K562 (cell line): ENCODE measurements at regions not wholly inside any gene's neighbourhood (a gene's known extent, or its start where the extent isn't known, plus 50 kb on each side); places are given as distances from the start of the nearest gene placed in this dataset.

ENCODE experiments used
- ATAC-seq: fragments of 200-7000 bp; cut with Tn5 transposase; 3 replicates; pipeline ENCODE4 v1.9.1; 2020; ENCODE audit warnings: moderate library complexity
- BruUV-seq: library from RNA; stranded (reverse); fragments of 400-500 nt; replicated peaks from 2 replicates; lab custom pipeline; 2021; lab: Mats Ljungman, UMichigan
- CTCF ChIA-PET: fragments of 300-600 bp; formaldehyde crosslinking; extraction: SDS; loops from one replicate; lab custom pipeline; 2021; ENCODE audit warnings: low intra/inter-chr PET ratio; lab: Yijun Ruan, JAX
- POLR2A ChIA-PET: fragments of 300-600, 350-650 bp; sonication (Branson Sonifier 250); formaldehyde crosslinking; extraction: SDS; loops from one replicate; lab custom pipeline; 2021; ENCODE audit warnings: antibody characterized with exemption, inconsistent platforms; lab: Yijun Ruan, JAX
- DNase-seq, 4 experiments: peaks; one replicate each; pipeline versions ENCODE4 v3.0.0 to v3.0.0-alpha.2; 2011 to 2018; ENCODE audit warnings: low spot score in 3 of 4, mixed read lengths in 3 of 4; ENCODE audit errors: extremely low read depth in 1 of 4
- FAIRE-seq: peaks from 2 replicates; lab custom pipeline; 2011; peaks lifted over from hg19 to GRCh38; lab: Jason Lieb, UNC
- H2AFZ ChIP-seq: 2 replicates; pipeline ENCODE4 v1.6.0; 2011; ENCODE audit warnings: low read depth, low read length, control low read depth, inconsistent platforms
- H3K27ac ChIP-seq: fragments of 200-600 bp; 3 replicates; pipeline ENCODE4 v1.8.0; 2011; ENCODE audit warnings: low read depth, mild to moderate bottlenecking, control low read depth, inconsistent platforms, low read length, moderate library complexity, mixed read lengths; ENCODE audit errors: extremely low read depth
- H3K27me3 ChIP-seq, 2 experiments: fragments of 300-600 bp in 1 of 2; 2 replicates in 1 of 2; 3 replicates in 1 of 2; pipeline versions ENCODE4 v1.6.0 to v1.8.0; 2011; ENCODE audit warnings: inconsistent platforms in 2 of 2, low read length in 2 of 2, mild to moderate bottlenecking in 1 of 2, mixed read lengths in 1 of 2, moderate library complexity in 1 of 2; ENCODE audit not compliant: control insufficient read depth in 2 of 2, insufficient read depth in 2 of 2
- H3K36me3 ChIP-seq: fragments of 300-600 bp; 3 replicates; pipeline ENCODE4 v1.8.0; 2011; ENCODE audit warnings: mild to moderate bottlenecking, low read length, inconsistent platforms; ENCODE audit not compliant: control insufficient read depth, insufficient read depth
- H3K4me1 ChIP-seq, 2 experiments: fragments of 200-600 bp in 1 of 2; replicated peaks in 1 of 2; 2 replicates in 1 of 2; 3 replicates in 1 of 2; pipeline versions ENCODE4 v1.5.1 to v1.8.0; 2011; ENCODE audit warnings: inconsistent platforms in 2 of 2, low read length in 2 of 2, mild to moderate bottlenecking in 1 of 2, mixed read lengths in 1 of 2, moderate library complexity in 1 of 2; ENCODE audit not compliant: control insufficient read depth in 2 of 2, insufficient read depth in 2 of 2
- H3K4me2 ChIP-seq: 2 replicates; pipeline ENCODE4 v1.6.1; 2011; ENCODE audit warnings: low read length, control low read depth, inconsistent platforms, mixed read lengths; ENCODE audit not compliant: insufficient read depth
- H3K4me3 ChIP-seq: fragments of 200-600 bp; sonication (generic), shearing (Covaris generic); 2 replicates; pipeline ENCODE4 v1.5.1; 2016; ENCODE audit warnings: control low read depth, inconsistent platforms
- H3K79me2 ChIP-seq: fragments of 200-600 bp; 3 replicates; pipeline ENCODE4 v1.8.0; 2011; ENCODE audit warnings: low read length, inconsistent platforms; ENCODE audit not compliant: control insufficient read depth, insufficient read depth
- H3K9ac ChIP-seq, 2 experiments: 2 replicates each; pipeline versions ENCODE4 v1.6.0 to v1.6.1; 2011; ENCODE audit warnings: low read depth in 2 of 2, low read length in 2 of 2, control low read depth in 1 of 2, inconsistent platforms in 1 of 2, mild to moderate bottlenecking in 1 of 2, mixed read lengths in 1 of 2; ENCODE audit not compliant: insufficient read depth in 1 of 2
- H3K9me1 ChIP-seq: one replicate; pipeline ENCODE4 v1.6.0; 2011; ENCODE audit warnings: inconsistent platforms, mild to moderate bottlenecking, low read length, moderate library complexity; ENCODE audit not compliant: control insufficient read depth, insufficient read depth
- H3K9me3 ChIP-seq: replicated peaks from 2 replicates; pipeline ENCODE4 v1.5.1; 2011; ENCODE audit warnings: low read depth, low read length, inconsistent platforms; ENCODE audit not compliant: control insufficient read depth, insufficient read depth
- H4K20me1 ChIP-seq: replicated peaks from 2 replicates; pipeline ENCODE4 v1.6.1; 2011; ENCODE audit warnings: low read length, inconsistent platforms, mixed read lengths; ENCODE audit not compliant: control insufficient read depth, insufficient read depth
- FOS ChIP-seq: IDR thresholded peaks from 3 replicates; pipeline ENCODE4 v1.6.1; 2011; ENCODE audit not compliant: insufficient read length; ENCODE audit errors: extremely low read depth
- FOXK2 ChIP-seq, 2 experiments: fragments of 450-650 bp; IDR thresholded peaks in 1 of 2; conservative IDR thresholded peaks in 1 of 2; 2 replicates each; pipeline ENCODE4 v1.6.1; 2016; ENCODE audit warnings: low read depth in 2 of 2, mild to moderate bottlenecking in 1 of 2
- JUN ChIP-seq, 2 experiments: sonication (generic) in 1 of 2; formaldehyde crosslinking in 1 of 2; IDR thresholded peaks; 2 replicates each; pipeline versions ENCODE4 v1.6.1 to v1.8.0; 2012 to 2022; ENCODE audit warnings: borderline replicate concordance in 2 of 2, mild to moderate bottlenecking in 2 of 2, improper control_type of control experiment in 1 of 2, low read depth in 1 of 2, low read length in 1 of 2, missing genetic modification reagents in 1 of 2
- JUND ChIP-seq, 2 experiments: IDR thresholded peaks; 2 replicates in 1 of 2; 3 replicates in 1 of 2; pipeline ENCODE4 v1.6.1; 2011; ENCODE audit warnings: borderline replicate concordance in 2 of 2, low read depth in 2 of 2, low read length in 2 of 2, improper control_type of control experiment in 1 of 2, missing biosample characterization in 1 of 2, missing genetic modification characterization in 1 of 2, missing genetic modification reagents in 1 of 2
- NCOA6 ChIP-seq: fragments of 450-650 bp; IDR thresholded peaks from 2 replicates; pipeline ENCODE4 v1.6.1; 2017; ENCODE audit warnings: mild to moderate bottlenecking
- NFE2 ChIP-seq: IDR thresholded peaks from 2 replicates; pipeline ENCODE4 v1.6.1; 2014; ENCODE audit warnings: antibody characterized with exemption, low read depth
- NR2C2 ChIP-seq, 2 experiments: fragments of 200-800 bp in 1 of 2; sonication (Bioruptor generic) in 1 of 2; sonication (generic) in 1 of 2; formaldehyde crosslinking in 1 of 2; IDR thresholded peaks; 2 replicates each; pipeline versions ENCODE4 v1.6.1 to v1.8.0; 2016 to 2022; ENCODE audit warnings: mild to moderate bottlenecking in 1 of 2, missing compliant biosample characterization in 1 of 2, missing genetic modification characterization in 1 of 2, missing genetic modification reagents in 1 of 2
- OTX1 ChIP-seq: fragments of 450-650 bp; formaldehyde crosslinking; IDR thresholded peaks from 2 replicates; pipeline ENCODE4 v1.4.0; 2022; ENCODE audit warnings: mild to moderate bottlenecking
- SAP30 ChIP-seq: fragments of 200-600 bp; sonication (generic); IDR thresholded peaks from 2 replicates; pipeline ENCODE4 v1.6.1; 2012; ENCODE audit warnings: borderline replicate concordance, low read depth, mild to moderate bottlenecking, moderate library complexity, low read length, control low read depth, inconsistent platforms; ENCODE audit not compliant: insufficient read depth, poor library complexity, severe bottlenecking
- SRF ChIP-seq, 2 experiments: fragments of 250-450, 450-650 bp in 1 of 2; sonication (Bioruptor Pico) in 1 of 2; sonication (generic) in 1 of 2; formaldehyde crosslinking; IDR thresholded peaks; 2 replicates each; pipeline versions ENCODE4 v1.5.0 to v1.5.1; 2020 to 2022; ENCODE audit warnings: mild to moderate bottlenecking in 1 of 2, missing genetic modification reagents in 1 of 2
- SUPT5H ChIP-seq: fragments of 450-650 bp; IDR thresholded peaks from 2 replicates; pipeline ENCODE4 v1.6.1; 2016
- XRCC5 ChIP-seq: fragments of 200-400 bp; formaldehyde crosslinking; IDR thresholded peaks from 2 replicates; pipeline ENCODE4 v1.6.1; 2017; ENCODE audit warnings: low read depth, mild to moderate bottlenecking, low read length
- ZNF512 ChIP-seq: IDR thresholded peaks from 2 replicates; pipeline ENCODE4 v1.6.1; 2016; ENCODE audit warnings: missing genetic modification characterization, missing compliant biosample characterization
- WGBS: fragments of 100-300 bp; shearing (Covaris generic); methylation state at CpG from one replicate; pipeline ENCODE4 v1.1.6; 2016; ENCODE audit warnings: low coverage, mixed read lengths; ENCODE audit not compliant: insufficient coverage; ENCODE audit errors: missing lambda C conversion rate; 5-methylcytosine and 5-hydroxymethylcytosine counted together
- in situ Hi-C: fragments of 300-500 bp; cut with MboI; formaldehyde crosslinking; loops from 4 replicates; pipeline ENCODE4 v1.15.0; 2018; ENCODE audit warnings: inconsistent platforms, mixed read lengths
- intact Hi-C: fragments of 100-400 bp; cut with micrococcal nuclease; formaldehyde crosslinking; loops from 2 replicates; pipeline ENCODE4 v1.14.2; 2022
- TF ChIP-seq, protein P1 (sequence below): fragments of 450-650 bp; formaldehyde crosslinking; conservative IDR thresholded peaks from 2 replicates; pipeline ENCODE4 v1.4.0; 2022; ENCODE audit warnings: mild to moderate bottlenecking, missing genetic modification characterization
- TF ChIP-seq, protein P2 (sequence below), 2 experiments: fragments of 450-650 bp in 1 of 2; sonication (generic) in 1 of 2; formaldehyde crosslinking in 1 of 2; IDR thresholded peaks in 1 of 2; conservative IDR thresholded peaks in 1 of 2; 2 replicates each; pipeline versions ENCODE4 v1.6.1 to v1.8.1; 2016 to 2023; ENCODE audit warnings: mild to moderate bottlenecking in 2 of 2, moderate library complexity in 2 of 2, inconsistent platforms in 1 of 2, missing genetic modification reagents in 1 of 2

GRCh38 chr22:47328550-47329243, 566.2 kb downstream of the TBC1D22A start:
- no TSS peak for BruUV-seq
- Histone ChIP-seq H3K27me3 (peaks cover 0 to 23% of the 10 kb centered on the region in 2 experiments; a peak in 3 of 5 replicates), H3K9me3 (no peaks in the 10 kb centered on the region), H3K36me3 (no peaks in the 10 kb centered on the region), H3K27ac (no peak overlapping the region), H3K4me3 (no peak overlapping the region), H3K9me1 (no peaks in the 10 kb centered on the region), H3K79me2 (no peaks in the 10 kb centered on the region), H3K4me2 (no peak overlapping the region), H3K4me1 (no peaks in the 10 kb centered on the region), H4K20me1 (no peaks in the 10 kb centered on the region), H2AFZ (peak overlapping the region; percentile 45; the same call in 1 of the 2 replicates), H3K9ac (no peak overlapping the region)
- FAIRE-seq, result peak; percentile 74
- peak; percentile 18 to 40 (median 26) for DNase-seq
- 0% methylated on average over 8 of the region's 10 CpGs for WGBS
- in situ Hi-C loops, result no loop called here
- intact Hi-C loops, result no loop called here
- POLR2A ChIA-PET, result interaction anchor here (0.6 kb wide), 1 partner anchor 242 kb away, joined by 3 read pairs; no protein-coding TSS in a partner anchor
- ATAC-seq, result peak; percentile 55; the same call in 2 of the 3 replicates
- CTCF ChIA-PET, result no interaction called here
- TF ChIP-seq NFE2, result peak; percentile 26; the same call in 1 of the 2 replicates
- peak; percentile 36 for TF ChIP-seq FOS
- TF ChIP-seq ZNF512, result no peak
- TF ChIP-seq, protein P1, sequence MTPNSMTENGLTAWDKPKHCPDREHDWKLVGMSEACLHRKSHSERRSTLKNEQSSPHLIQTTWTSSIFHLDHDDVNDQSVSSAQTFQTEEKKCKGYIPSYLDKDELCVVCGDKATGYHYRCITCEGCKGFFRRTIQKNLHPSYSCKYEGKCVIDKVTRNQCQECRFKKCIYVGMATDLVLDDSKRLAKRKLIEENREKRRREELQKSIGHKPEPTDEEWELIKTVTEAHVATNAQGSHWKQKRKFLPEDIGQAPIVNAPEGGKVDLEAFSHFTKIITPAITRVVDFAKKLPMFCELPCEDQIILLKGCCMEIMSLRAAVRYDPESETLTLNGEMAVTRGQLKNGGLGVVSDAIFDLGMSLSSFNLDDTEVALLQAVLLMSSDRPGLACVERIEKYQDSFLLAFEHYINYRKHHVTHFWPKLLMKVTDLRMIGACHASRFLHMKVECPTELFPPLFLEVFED, result 0 out of 2 replicates have a peak, but pooled peaks have one; percentile 25
- TF ChIP-seq SRF (CRISPR knock-in tag; IDR thresholded peaks at IDR 0.05), result peak in 1 of 2 experiments; percentile 59; a peak in 1 of 4 replicates
- no peak for TF ChIP-seq XRCC5
- TF ChIP-seq SAP30, result no peak
- no peak for TF ChIP-seq FOXK2 (conservative IDR thresholded peaks at IDR 0.05 in 1 of 2, IDR thresholded peaks at IDR 0.05 in 1 of 2; ENCODE audit: low read depth in 2 of 2)
- TF ChIP-seq SUPT5H, result no peak
- peak; percentile 47; the same call in 1 of the 2 replicates for TF ChIP-seq JUN (IDR thresholded peaks at IDR 0.05; ENCODE audit: borderline replicate concordance, low read depth, low read length)
- no peak for TF ChIP-seq JUN (CRISPR knock-in tag; IDR thresholded peaks at IDR 0.05; ENCODE audit: borderline replicate concordance)
- TF ChIP-seq JUND (IDR thresholded peaks at IDR 0.05; ENCODE audit: borderline replicate concordance, low read depth, low read length), result peak; percentile 75; the same call in 1 of the 2 replicates
- TF ChIP-seq JUND (tag; IDR thresholded peaks at IDR 0.05; ENCODE audit: borderline replicate concordance, low read depth, low read length), result peak; percentile 65; the same call in 1 of the 3 replicates
- TF ChIP-seq NCOA6, result no peak
- no peak for TF ChIP-seq OTX1
- no peak for TF ChIP-seq NR2C2 (CRISPR knock-in tag; IDR thresholded peaks at IDR 0.05)
- TF ChIP-seq NR2C2 (tag; IDR thresholded peaks at IDR 0.05), result no peak
- TF ChIP-seq, protein P2, sequence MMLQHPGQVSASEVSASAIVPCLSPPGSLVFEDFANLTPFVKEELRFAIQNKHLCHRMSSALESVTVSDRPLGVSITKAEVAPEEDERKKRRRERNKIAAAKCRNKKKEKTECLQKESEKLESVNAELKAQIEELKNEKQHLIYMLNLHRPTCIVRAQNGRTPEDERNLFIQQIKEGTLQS (IDR thresholded peaks at IDR 0.05), result peak; percentile 67
- TF ChIP-seq, protein P2 (CRISPR knock-in tag; conservative IDR thresholded peaks at IDR 0.05), result no peak
